ENCODE measurements at regions not wholly inside any gene's neighbourhood (a gene's known extent, or its start where the extent isn't known, plus 50 kb on each side); places are given as distances from the start of the nearest gene placed in this dataset.

DNA sequence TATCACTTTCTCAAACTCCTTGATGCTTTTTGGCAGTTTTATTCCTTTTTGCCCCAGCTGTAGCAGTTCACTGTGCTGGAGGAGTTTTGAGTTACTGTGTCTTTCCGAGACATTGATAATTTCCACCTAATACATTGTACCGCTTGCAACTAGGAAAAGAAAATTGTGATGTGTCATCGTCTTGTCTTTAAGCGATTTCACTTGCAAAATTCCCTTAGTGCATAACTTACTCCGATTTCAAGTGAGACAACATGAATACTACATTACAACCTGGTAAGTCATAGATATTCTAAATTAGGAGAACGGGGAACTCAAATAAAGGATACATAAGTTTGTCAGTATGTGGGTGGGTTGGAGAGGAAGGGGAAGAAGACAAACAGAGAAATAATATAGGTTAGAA lies 340.5 kb upstream of the KYNU start:
- TF ChIP-seq CTCF (IDR thresholded peaks at IDR 0.05; ENCODE audit: low read depth, low read length), result no peak
- no peak overlapping the region for H3K4me3 ChIP-seq (replicated peaks in 1 of 2; ENCODE audit: low read depth in 2 of 2, low read length in 2 of 2)
- DNase-seq (ENCODE audit: low read depth in 2 of 2), result no peak

GRCh38 chr2:142536492-142536891 lies 341.0 kb upstream of the KYNU start:
- no peak for TF ChIP-seq CTCF (IDR thresholded peaks at IDR 0.05; ENCODE audit: low read depth, low read length)
- DNase-seq (ENCODE audit: low read depth in 2 of 2), result no peak
- no peak overlapping the region for H3K4me3 ChIP-seq (replicated peaks in 1 of 2; ENCODE audit: low read depth in 2 of 2, low read length in 2 of 2)

DNA sequence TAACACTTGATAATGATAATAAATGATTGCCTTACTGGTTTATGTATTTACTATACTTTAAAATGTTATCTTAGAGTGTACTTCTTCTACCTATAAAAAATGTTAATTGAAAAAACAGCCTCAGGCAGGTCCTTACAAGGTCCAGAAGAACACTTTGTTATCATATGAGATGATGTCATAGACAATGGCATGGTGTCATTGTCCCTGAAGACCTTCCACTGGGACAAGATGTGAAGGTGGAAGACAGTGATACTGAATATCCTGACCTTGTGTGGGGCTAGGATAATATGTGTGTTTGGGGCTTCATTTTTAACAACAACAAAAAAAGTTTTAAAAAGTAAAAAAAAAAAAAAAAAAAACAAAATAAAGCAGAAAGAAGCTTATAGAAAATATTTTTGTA lies 342.2 kb upstream of the KYNU start:
- no peak overlapping the region for H3K4me3 ChIP-seq (replicated peaks in 1 of 2; ENCODE audit: low read depth in 2 of 2, low read length in 2 of 2)
- no peak for DNase-seq (ENCODE audit: low read depth in 2 of 2)
- no peak for TF ChIP-seq CTCF (IDR thresholded peaks at IDR 0.05; ENCODE audit: low read depth, low read length)

- no peak for DNase-seq (ENCODE audit: low read depth in 2 of 2)
- no peak for TF ChIP-seq CTCF (IDR thresholded peaks at IDR 0.05; ENCODE audit: low read depth, low read length)
Observed at GRCh38 chr2:142533177-142533576, 344.3 kb upstream of the KYNU start.

GRCh38 chr2:142531377-142531776 lies 346.1 kb upstream of the KYNU start:
- no peak for TF ChIP-seq CTCF (IDR thresholded peaks at IDR 0.05; ENCODE audit: low read depth, low read length)
- H3K4me3 ChIP-seq (replicated peaks in 1 of 2; ENCODE audit: low read depth in 2 of 2, low read length in 2 of 2), result no peak overlapping the region
- DNase-seq (ENCODE audit: low read depth in 2 of 2), result no peak

More at GRCh38 chr2:142533177-142533576, 344.3 kb upstream of the KYNU start:
- H3K4me3 ChIP-seq (replicated peaks in 1 of 2; ENCODE audit: low read depth in 2 of 2, low read length in 2 of 2), result no peak overlapping the region

- DNase-seq (ENCODE audit: low read depth in 2 of 2), result no peak
- no peak overlapping the region for H3K4me3 ChIP-seq (replicated peaks in 1 of 2; ENCODE audit: low read depth in 2 of 2, low read length in 2 of 2)
- TF ChIP-seq CTCF (IDR thresholded peaks at IDR 0.05; ENCODE audit: low read depth, low read length), result no peak
Observed at GRCh38 chr2:142525720-142526119, 351.7 kb upstream of the KYNU start.

GRCh38 chr2:142521492-142521891 lies 356.0 kb upstream of the KYNU start:
- no peak overlapping the region for H3K4me3 ChIP-seq (replicated peaks in 1 of 2; ENCODE audit: low read depth in 2 of 2, low read length in 2 of 2)
- no peak for TF ChIP-seq CTCF (IDR thresholded peaks at IDR 0.05; ENCODE audit: low read depth, low read length)
- no peak for DNase-seq (ENCODE audit: low read depth in 2 of 2)
